GM06990 (cell line): ENCODE measurements at regions not wholly inside any gene's neighbourhood (a gene's known extent, or its start where the extent isn't known, plus 50 kb on each side); places are given as distances from the start of the nearest gene placed in this dataset.

ENCODE experiments used
- DNase-seq: peaks from one replicate; pipeline ENCODE4 v3.0.0-alpha.2; 2011; ENCODE audit not compliant: insufficient read length; ENCODE audit errors: extremely low read depth
- H3K27me3 ChIP-seq: replicated peaks from 2 replicates; pipeline ENCODE4 v1.6.0; 2011; ENCODE audit warnings: low read length; ENCODE audit not compliant: control insufficient read depth, insufficient read depth
- H3K36me3 ChIP-seq: 2 replicates; pipeline ENCODE4 v1.5.1; 2011; ENCODE audit warnings: low read length; ENCODE audit not compliant: control insufficient read depth, insufficient read depth
- H3K4me3 ChIP-seq: replicated peaks from 2 replicates; pipeline ENCODE4 v1.5.1; 2011; ENCODE audit warnings: low read depth, mild to moderate bottlenecking, control low read depth, low read length
- TF ChIP-seq, protein P1 (sequence below): IDR thresholded peaks from 2 replicates; pipeline ENCODE4 v1.5.1; 2011; ENCODE audit warnings: low read length, control low read depth, mild to moderate bottlenecking, inconsistent platforms; ENCODE audit not compliant: insufficient read depth, poor library complexity, severe bottlenecking

DNA sequence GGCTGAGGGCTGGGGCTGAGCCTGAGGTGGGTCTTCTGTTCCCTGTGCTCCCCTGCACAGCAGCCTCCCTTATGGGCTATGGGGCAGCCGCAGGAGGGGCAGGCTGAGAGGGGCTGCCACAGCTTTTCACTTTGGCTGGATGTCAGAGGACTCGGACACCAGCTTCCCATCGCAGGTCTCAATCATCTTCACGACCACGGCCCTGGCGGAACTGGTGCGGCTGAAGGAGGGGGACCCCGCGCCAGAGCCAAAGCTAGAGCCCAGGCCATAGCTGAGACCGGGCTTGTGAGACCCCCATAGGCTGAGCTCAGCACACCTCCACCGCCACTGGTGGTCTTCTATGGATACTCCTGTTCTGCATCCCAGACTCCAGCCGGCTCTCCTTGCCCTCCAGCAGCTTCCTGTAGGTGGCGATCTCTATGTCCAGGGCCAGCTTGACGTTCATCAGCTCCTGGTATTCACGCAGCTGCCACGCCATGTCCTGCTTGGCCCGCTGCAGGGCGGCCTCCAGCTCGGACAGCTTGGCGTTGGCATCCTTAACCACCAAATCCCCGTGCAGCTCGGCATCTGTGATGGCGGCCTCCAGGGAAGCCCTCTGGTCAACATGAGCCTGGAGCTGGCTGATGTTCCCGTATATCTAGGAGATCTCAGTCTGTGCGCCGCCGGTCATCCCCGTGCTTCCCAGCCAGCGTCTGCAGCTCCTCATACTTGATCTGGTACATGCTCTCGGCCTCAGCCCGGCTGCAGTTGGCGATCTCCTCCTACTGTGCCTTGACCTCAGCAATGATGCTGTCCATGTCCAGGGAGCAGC is 181.7 kb upstream of the SYNPR start:
- H3K36me3 ChIP-seq: no peaks in the 10 kb centered on the region
- DNase-seq: no peak
- H3K4me3 ChIP-seq: no peak overlapping the region
- TF ChIP-seq, protein P1, sequence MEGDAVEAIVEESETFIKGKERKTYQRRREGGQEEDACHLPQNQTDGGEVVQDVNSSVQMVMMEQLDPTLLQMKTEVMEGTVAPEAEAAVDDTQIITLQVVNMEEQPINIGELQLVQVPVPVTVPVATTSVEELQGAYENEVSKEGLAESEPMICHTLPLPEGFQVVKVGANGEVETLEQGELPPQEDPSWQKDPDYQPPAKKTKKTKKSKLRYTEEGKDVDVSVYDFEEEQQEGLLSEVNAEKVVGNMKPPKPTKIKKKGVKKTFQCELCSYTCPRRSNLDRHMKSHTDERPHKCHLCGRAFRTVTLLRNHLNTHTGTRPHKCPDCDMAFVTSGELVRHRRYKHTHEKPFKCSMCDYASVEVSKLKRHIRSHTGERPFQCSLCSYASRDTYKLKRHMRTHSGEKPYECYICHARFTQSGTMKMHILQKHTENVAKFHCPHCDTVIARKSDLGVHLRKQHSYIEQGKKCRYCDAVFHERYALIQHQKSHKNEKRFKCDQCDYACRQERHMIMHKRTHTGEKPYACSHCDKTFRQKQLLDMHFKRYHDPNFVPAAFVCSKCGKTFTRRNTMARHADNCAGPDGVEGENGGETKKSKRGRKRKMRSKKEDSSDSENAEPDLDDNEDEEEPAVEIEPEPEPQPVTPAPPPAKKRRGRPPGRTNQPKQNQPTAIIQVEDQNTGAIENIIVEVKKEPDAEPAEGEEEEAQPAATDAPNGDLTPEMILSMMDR: no peak
- no peaks in the 10 kb centered on the region for H3K27me3 ChIP-seq

GRCh38 chr3:63097396-63097795 is 180.7 kb upstream of the SYNPR start:
- TF ChIP-seq, protein P1: no peak
- no peaks in the 10 kb centered on the region for H3K36me3 ChIP-seq
- DNase-seq: no peak

GRCh38 chr3:63116922-63117321 is 161.2 kb upstream of the SYNPR start:
- H3K27me3 ChIP-seq: no peaks in the 10 kb centered on the region
- H3K4me3 ChIP-seq: no peak overlapping the region
- no peaks in the 10 kb centered on the region for H3K36me3 ChIP-seq
- no peak for DNase-seq
- TF ChIP-seq, protein P1: no peak

More at GRCh38 chr3:63097396-63097795, 180.7 kb upstream of the SYNPR start:
- Histone ChIP-seq H3K27me3 (no peaks in the 10 kb centered on the region), H3K4me3 (no peak overlapping the region)

DNA sequence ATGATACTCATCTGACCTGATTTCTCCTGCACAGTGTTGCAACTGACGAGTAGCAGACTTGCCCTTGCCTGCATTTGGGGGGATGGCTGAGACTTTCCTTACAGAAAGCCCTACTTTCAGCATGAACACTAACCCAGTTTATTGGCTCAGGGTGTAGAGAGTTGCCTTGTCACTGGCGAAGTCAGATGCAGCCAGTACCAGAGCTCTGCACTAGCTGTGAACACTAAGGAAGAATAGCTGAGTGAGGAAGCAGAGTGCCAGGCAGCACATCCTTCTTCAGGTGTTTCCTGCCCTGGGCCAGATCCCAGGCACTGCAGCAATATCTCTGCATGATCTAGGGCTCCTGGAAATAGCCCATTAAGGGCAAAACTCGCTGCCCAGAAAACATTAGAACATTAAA is 154.0 kb upstream of the SYNPR start:
- Histone ChIP-seq H3K27me3 (no peaks in the 10 kb centered on the region), H3K36me3 (no peaks in the 10 kb centered on the region), H3K4me3 (no peak overlapping the region)
- DNase-seq: no peak
- TF ChIP-seq, protein P1: no peak

DNA sequence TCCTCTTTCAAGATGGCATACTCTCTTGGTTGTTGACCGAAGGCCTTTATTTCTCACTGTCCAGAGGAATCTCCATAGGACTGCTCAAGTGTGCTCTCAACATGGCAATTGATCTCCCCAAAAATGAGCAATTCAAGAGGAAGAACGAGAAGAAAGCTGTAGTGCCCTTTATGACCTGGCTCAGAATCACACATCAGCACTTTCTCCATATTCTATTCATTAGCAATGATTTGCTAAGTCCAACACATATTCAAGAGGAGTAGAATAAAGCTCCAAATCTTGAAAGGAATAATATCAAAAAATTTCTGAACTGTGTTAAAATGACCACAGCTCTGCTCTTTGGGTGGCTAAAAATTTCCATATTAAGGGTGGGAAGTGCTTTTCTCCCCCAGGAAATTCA is 151.6 kb upstream of the SYNPR start:
- no peak for DNase-seq
- H3K36me3 ChIP-seq: no peaks in the 10 kb centered on the region
- TF ChIP-seq, protein P1: no peak
- no peak overlapping the region for H3K4me3 ChIP-seq
- H3K27me3 ChIP-seq: no peaks in the 10 kb centered on the region
